Glutamatergic neuron (in vitro differentiated cells): ENCODE measurements at regions not wholly inside any gene's neighbourhood (a gene's known extent, or its start where the extent isn't known, plus 50 kb on each side); places are given as distances from the start of the nearest gene placed in this dataset.

Experiments
- DNase-seq: peaks from one replicate; pipeline ENCODE4 v3.0.0; 2022
- H3K27ac Mint-ChIP-seq: one replicate; pipeline ENCODE4 v1.8.0; 2020; ENCODE audit warnings: mild to moderate bottlenecking, mixed read lengths, inconsistent platforms; ENCODE audit not compliant: unreplicated experiment
- H3K27me3 Mint-ChIP-seq: one replicate; pipeline ENCODE4 v1.8.0; 2020; ENCODE audit warnings: mild to moderate bottlenecking, moderate library complexity, mixed read lengths, inconsistent platforms; ENCODE audit not compliant: unreplicated experiment
- H3K36me3 Mint-ChIP-seq: one replicate; pipeline ENCODE4 v1.8.0; 2020; ENCODE audit warnings: mild to moderate bottlenecking, mixed read lengths, inconsistent platforms; ENCODE audit not compliant: unreplicated experiment
- H3K4me1 Mint-ChIP-seq: one replicate; pipeline ENCODE4 v1.8.0; 2020; ENCODE audit warnings: mild to moderate bottlenecking, low read depth, mixed read lengths, inconsistent platforms; ENCODE audit not compliant: unreplicated experiment
- H3K4me3 Mint-ChIP-seq: one replicate; pipeline ENCODE4 v1.8.0; 2020; ENCODE audit warnings: mild to moderate bottlenecking, mixed read lengths, inconsistent platforms; ENCODE audit not compliant: unreplicated experiment
- H3K9me3 Mint-ChIP-seq: one replicate; pipeline ENCODE4 v1.8.0; 2020; ENCODE audit warnings: mild to moderate bottlenecking, moderate library complexity, mixed read lengths, inconsistent platforms; ENCODE audit not compliant: unreplicated experiment
- CTCF ChIP-seq: fragments of 200-600 bp; sonication (generic); IDR thresholded peaks from one replicate; pipeline ENCODE4 v1.5.0; 2021; ENCODE audit not compliant: partially characterized antibody, unreplicated experiment

- H3K27me3 Mint-ChIP-seq, result no peaks in the 10 kb centered on the region
- H3K4me3 Mint-ChIP-seq, result no peak overlapping the region
- H3K27ac Mint-ChIP-seq, result no peak overlapping the region
- no peaks in the 10 kb centered on the region for H3K36me3 Mint-ChIP-seq
- no peaks in the 10 kb centered on the region for H3K4me1 Mint-ChIP-seq
- DNase-seq, result no peak
- TF ChIP-seq CTCF, result no peak
- H3K9me3 Mint-ChIP-seq, result no peaks in the 10 kb centered on the region
Measured at GRCh38 chr12:62014330-62014729, 245.9 kb upstream of the USP15 start.

DNA sequence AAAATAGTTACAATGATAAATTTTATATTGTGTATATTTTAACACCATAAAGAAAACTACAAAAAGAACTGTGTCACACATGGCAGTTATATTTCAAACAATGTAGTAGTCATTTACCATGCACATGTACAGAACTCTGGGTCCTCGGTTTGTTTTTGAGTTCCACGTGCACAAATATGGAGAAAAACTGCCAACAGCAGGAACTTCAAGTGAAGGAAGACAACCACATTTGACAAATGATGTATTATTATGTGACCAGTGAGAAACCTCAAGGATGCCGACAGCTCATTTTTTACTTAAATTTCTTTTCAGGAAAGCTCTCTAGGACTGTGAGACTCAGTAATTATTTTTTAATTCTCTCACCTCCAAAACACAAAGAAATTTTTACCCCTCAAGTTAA is 244.2 kb upstream of the USP15 start:
- Mint-ChIP-seq H3K36me3 (no peaks in the 10 kb centered on the region), H3K27me3 (no peaks in the 10 kb centered on the region), H3K4me3 (no peak overlapping the region), H3K9me3 (no peaks in the 10 kb centered on the region), H3K4me1 (no peaks in the 10 kb centered on the region), H3K27ac (no peak overlapping the region)
- DNase-seq, result no peak
- TF ChIP-seq CTCF, result no peak

DNA sequence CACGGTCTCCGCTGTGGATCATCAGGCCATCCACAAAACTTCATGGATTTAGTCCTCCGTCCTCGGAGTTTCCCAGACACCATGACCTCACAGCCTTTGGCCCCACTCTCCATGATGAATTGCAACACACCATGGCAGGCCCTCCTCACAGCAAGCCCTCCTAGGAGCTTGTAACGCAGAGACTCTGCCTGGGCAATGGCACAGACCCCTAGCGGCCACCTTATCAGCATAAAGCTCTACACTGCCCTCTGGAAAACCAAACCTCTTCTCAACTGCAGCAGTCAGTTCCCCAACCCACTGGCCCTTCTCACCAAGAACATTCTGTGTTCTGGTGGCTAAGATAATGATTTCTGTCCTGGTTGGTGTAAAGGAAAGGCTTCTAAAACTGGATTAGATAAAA is 238.4 kb upstream of the USP15 start:
- H3K4me1 Mint-ChIP-seq, result no peaks in the 10 kb centered on the region
- TF ChIP-seq CTCF, result no peak
- DNase-seq, result no peak
- no peaks in the 10 kb centered on the region for H3K27me3 Mint-ChIP-seq
- no peak overlapping the region for H3K4me3 Mint-ChIP-seq
- H3K27ac Mint-ChIP-seq, result no peak overlapping the region
- no peaks in the 10 kb centered on the region for H3K36me3 Mint-ChIP-seq
- no peaks in the 10 kb centered on the region for H3K9me3 Mint-ChIP-seq

GRCh38 chr12:62028536-62028935 is 231.7 kb upstream of the USP15 start:
- Mint-ChIP-seq H3K36me3 (no peaks in the 10 kb centered on the region), H3K4me1 (no peaks in the 10 kb centered on the region), H3K27me3 (no peaks in the 10 kb centered on the region), H3K9me3 (no peaks in the 10 kb centered on the region), H3K27ac (no peak overlapping the region), H3K4me3 (no peak overlapping the region)
- DNase-seq, result no peak
- TF ChIP-seq CTCF, result no peak

DNA sequence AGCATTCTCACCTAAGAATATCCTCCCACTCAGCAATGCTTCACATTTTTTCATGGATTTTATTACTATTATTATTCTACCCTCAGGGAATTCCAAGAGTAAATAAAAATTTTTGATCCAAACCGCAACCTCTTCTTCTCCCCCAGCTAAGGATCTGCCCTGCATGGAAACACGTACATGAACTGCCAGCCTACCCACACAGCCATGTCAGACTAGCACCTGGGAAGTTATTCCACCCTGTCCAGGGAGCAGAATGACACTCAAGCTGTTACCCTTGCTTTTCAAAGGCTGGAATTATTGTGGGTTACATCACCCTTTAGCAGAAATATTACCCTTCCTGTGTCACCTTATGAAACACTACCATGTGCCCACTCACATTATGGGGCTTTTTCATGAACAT is 227.3 kb upstream of the USP15 start:
- Mint-ChIP-seq H3K4me3 (no peak overlapping the region), H3K27ac (no peak overlapping the region), H3K4me1 (peaks cover 4% of the 10 kb centered on the region), H3K36me3 (no peaks in the 10 kb centered on the region), H3K27me3 (peaks cover 2% of the 10 kb centered on the region), H3K9me3 (no peaks in the 10 kb centered on the region)
- no peak for DNase-seq
- TF ChIP-seq CTCF, result no peak
